DND-41 (cell line): ENCODE measurements at regions not wholly inside any gene's neighbourhood (a gene's known extent, or its start where the extent isn't known, plus 50 kb on each side); places are given as distances from the start of the nearest gene placed in this dataset.

ENCODE experiments used
- ATAC-seq: fragments of 200-7000 bp; cut with Tn5 transposase; 3 replicates; pipeline ENCODE4 v1.9.1; 2021; ENCODE audit warnings: low read depth; ENCODE audit not compliant: insufficient read depth
- DNase-seq: peaks from one replicate; pipeline ENCODE4 v3.0.0-alpha.2; 2020
- H2AFZ ChIP-seq: 2 replicates; pipeline ENCODE4 v1.6.0; 2012; ENCODE audit warnings: low read depth, low read length
- H3K27ac ChIP-seq: 2 replicates; pipeline ENCODE4 v1.5.1; 2012; ENCODE audit warnings: low read length, inconsistent platforms
- H3K27me3 ChIP-seq: fragments of 200-600 bp; sonication (generic); 2 replicates; pipeline ENCODE4 v1.6.0; 2012; ENCODE audit warnings: low read length, mild to moderate bottlenecking, inconsistent platforms; ENCODE audit not compliant: insufficient read depth, poor library complexity
- H3K36me3 ChIP-seq: 2 replicates; pipeline ENCODE4 v1.5.1; 2012; ENCODE audit warnings: low read length, inconsistent platforms; ENCODE audit not compliant: insufficient read depth
- H3K4me1 ChIP-seq: 2 replicates; pipeline ENCODE4 v1.5.1; 2012; ENCODE audit warnings: mild to moderate bottlenecking, low read length; ENCODE audit not compliant: insufficient read depth
- H3K4me2 ChIP-seq: 2 replicates; pipeline ENCODE4 v1.6.0; 2012; ENCODE audit warnings: mild to moderate bottlenecking, moderate library complexity, low read length, inconsistent platforms; ENCODE audit not compliant: insufficient read depth
- H3K4me3 ChIP-seq, 2 experiments: fragments of 200-600 bp in 1 of 2; shearing (Covaris generic) in 1 of 2; 2 replicates each; pipeline ENCODE4 v1.5.1; 2012 to 2016; ENCODE audit warnings: inconsistent platforms in 2 of 2, low read length in 2 of 2, mild to moderate bottlenecking in 2 of 2, low read depth in 1 of 2, moderate library complexity in 1 of 2
- H3K79me2 ChIP-seq: 2 replicates; pipeline ENCODE4 v1.6.0; 2012; ENCODE audit warnings: low read length, inconsistent platforms; ENCODE audit not compliant: insufficient read depth
- H3K9ac ChIP-seq: 2 replicates; pipeline ENCODE4 v1.6.0; 2012; ENCODE audit warnings: low read depth, mild to moderate bottlenecking, inconsistent platforms, low read length, moderate library complexity
- H3K9me3 ChIP-seq: 2 replicates; pipeline ENCODE4 v1.5.1; 2012; ENCODE audit warnings: low read length, moderate library complexity, mild to moderate bottlenecking, inconsistent platforms; ENCODE audit not compliant: insufficient read depth, severe bottlenecking
- H4K20me1 ChIP-seq: 2 replicates; pipeline ENCODE4 v1.6.0; 2012; ENCODE audit warnings: low read length; ENCODE audit not compliant: insufficient read depth
- EZH2 ChIP-seq: IDR thresholded peaks from 3 replicates; pipeline ENCODE4 v1.6.1; 2012; ENCODE audit warnings: borderline replicate concordance, low read depth, mild to moderate bottlenecking, moderate library complexity, low read length, inconsistent platforms; ENCODE audit not compliant: severe bottlenecking
- TF ChIP-seq, protein P1 (sequence below): IDR thresholded peaks from 2 replicates; pipeline ENCODE4 v1.5.1; 2012; ENCODE audit warnings: borderline replicate concordance, low read length, moderate library complexity, mild to moderate bottlenecking; ENCODE audit not compliant: poor library complexity, severe bottlenecking; ENCODE audit errors: extremely low read depth

DNA sequence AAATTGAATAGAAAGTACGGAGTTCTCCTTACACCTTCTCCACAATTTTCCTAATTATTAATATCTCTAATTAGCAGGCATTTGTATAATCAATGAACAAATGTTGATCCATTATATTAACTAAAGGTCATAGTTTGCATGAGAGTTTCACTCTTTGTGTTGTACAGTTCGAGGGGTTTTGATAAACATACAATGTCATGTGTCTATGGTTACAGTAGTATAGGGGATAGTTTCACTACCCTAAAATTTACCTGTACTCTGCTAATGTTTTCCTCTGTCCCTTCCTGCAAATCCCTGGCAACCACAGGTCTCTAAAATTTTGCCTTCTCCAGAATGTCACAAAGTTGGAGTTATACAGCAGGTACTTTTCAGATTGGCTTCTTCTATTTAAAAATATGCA lies 1199.8 kb upstream of the GJE1 start:
- H3K4me3 ChIP-seq: no peak overlapping the region
- H3K36me3 ChIP-seq: no peaks in the 10 kb centered on the region
- TF ChIP-seq EZH2: no peak
- TF ChIP-seq, protein P1, sequence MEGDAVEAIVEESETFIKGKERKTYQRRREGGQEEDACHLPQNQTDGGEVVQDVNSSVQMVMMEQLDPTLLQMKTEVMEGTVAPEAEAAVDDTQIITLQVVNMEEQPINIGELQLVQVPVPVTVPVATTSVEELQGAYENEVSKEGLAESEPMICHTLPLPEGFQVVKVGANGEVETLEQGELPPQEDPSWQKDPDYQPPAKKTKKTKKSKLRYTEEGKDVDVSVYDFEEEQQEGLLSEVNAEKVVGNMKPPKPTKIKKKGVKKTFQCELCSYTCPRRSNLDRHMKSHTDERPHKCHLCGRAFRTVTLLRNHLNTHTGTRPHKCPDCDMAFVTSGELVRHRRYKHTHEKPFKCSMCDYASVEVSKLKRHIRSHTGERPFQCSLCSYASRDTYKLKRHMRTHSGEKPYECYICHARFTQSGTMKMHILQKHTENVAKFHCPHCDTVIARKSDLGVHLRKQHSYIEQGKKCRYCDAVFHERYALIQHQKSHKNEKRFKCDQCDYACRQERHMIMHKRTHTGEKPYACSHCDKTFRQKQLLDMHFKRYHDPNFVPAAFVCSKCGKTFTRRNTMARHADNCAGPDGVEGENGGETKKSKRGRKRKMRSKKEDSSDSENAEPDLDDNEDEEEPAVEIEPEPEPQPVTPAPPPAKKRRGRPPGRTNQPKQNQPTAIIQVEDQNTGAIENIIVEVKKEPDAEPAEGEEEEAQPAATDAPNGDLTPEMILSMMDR: no peak
- DNase-seq: no peak
- no peaks in the 10 kb centered on the region for H3K9me3 ChIP-seq
- no peak overlapping the region for H3K27ac ChIP-seq
- no peaks in the 10 kb centered on the region for H3K27me3 ChIP-seq
- no peak overlapping the region for H2AFZ ChIP-seq
- H4K20me1 ChIP-seq: no peaks in the 10 kb centered on the region
- ATAC-seq: no peak
- H3K79me2 ChIP-seq: no peaks in the 10 kb centered on the region
- H3K4me2 ChIP-seq: no peak overlapping the region
- H3K9ac ChIP-seq: no peak overlapping the region
- H3K4me1 ChIP-seq: no peaks in the 10 kb centered on the region

DNA sequence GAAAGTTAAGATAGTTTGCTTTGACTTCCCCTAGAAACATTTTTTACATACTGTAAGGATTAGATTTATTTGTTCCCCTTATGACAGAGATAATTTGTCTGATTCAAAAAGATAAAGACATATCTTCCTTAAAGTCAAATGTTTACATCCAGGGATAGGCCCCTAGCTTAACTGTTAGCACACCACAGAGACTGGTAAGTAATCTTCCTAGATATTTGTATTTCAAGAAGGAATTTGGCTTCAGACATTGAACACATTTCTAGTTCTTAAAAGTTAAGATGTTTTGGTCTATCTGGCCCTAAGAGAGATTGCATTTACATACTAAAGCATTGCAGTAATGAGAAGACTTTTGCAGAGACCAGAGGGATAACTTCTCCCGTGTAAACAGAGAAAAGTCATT lies 1201.1 kb upstream of the GJE1 start:
- H3K4me2 ChIP-seq: no peak overlapping the region
- no peak overlapping the region for H2AFZ ChIP-seq

DNA sequence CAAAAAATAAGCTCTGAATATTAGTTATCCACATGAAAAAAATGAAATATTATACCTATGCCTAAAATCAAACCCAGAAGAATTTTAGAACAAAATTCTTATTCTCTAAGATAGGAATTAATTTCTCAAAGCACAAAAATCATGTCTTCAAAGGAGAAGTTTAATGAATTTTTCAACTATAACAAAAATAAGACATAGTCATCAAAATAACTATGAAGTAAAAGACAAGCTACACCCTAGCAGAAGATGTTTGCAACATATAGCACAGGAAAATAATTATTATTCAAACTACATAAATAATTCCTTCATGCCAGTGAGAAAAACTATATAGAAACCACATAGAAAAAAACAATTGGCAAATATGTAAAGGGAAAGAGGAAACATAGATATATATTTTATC lies 1203.6 kb upstream of the GJE1 start:
- H3K9me3 ChIP-seq: no peaks in the 10 kb centered on the region
- DNase-seq (no peak), ATAC-seq (no peak)
- H4K20me1 ChIP-seq: no peaks in the 10 kb centered on the region
- no peak overlapping the region for H3K9ac ChIP-seq
- H3K36me3 ChIP-seq: no peaks in the 10 kb centered on the region
- no peak overlapping the region for H3K27ac ChIP-seq
- no peak overlapping the region for H2AFZ ChIP-seq
- H3K4me3 ChIP-seq: no peak overlapping the region
- H3K4me1 ChIP-seq: no peaks in the 10 kb centered on the region
- H3K79me2 ChIP-seq: no peaks in the 10 kb centered on the region
- no peaks in the 10 kb centered on the region for H3K27me3 ChIP-seq
- TF ChIP-seq, protein P1: no peak
- no peak for TF ChIP-seq EZH2
- H3K4me2 ChIP-seq: no peak overlapping the region

More for the DNA sequence above, 1201.1 kb upstream of the GJE1 start:
- H3K9me3 ChIP-seq: no peaks in the 10 kb centered on the region
- H3K27me3 ChIP-seq: no peaks in the 10 kb centered on the region
- H3K4me3 ChIP-seq: no peak overlapping the region
- H3K79me2 ChIP-seq: no peaks in the 10 kb centered on the region
- DNase-seq (no peak), ATAC-seq (no peak)
- H4K20me1 ChIP-seq: no peaks in the 10 kb centered on the region
- no peak overlapping the region for H3K27ac ChIP-seq
- no peak overlapping the region for H3K9ac ChIP-seq
- no peaks in the 10 kb centered on the region for H3K36me3 ChIP-seq
- TF ChIP-seq, protein P1: no peak
- no peak for TF ChIP-seq EZH2
- no peaks in the 10 kb centered on the region for H3K4me1 ChIP-seq

DNA sequence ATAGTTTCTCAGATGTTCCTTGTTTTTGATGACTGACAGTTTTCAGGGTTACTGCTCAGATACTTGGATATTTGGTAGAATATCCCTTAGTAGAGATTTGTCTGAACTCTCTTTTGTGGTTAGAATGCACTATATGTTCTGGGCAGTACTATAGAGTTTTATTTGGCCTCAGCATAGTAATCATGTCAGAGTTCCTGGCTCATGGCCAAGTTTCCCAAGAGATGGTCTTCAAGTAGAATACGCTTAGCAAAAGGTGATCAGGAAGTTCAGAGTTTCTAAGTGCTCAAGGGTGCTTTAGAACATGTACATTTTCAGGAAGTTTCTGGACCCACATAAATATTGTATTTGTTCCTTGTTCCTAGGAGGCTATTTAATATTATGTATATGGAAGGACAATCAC lies 1209.7 kb upstream of the GJE1 start:
- Histone ChIP-seq H3K4me3 (no peak overlapping the region), H3K4me1 (no peaks in the 10 kb centered on the region), H3K27me3 (no peaks in the 10 kb centered on the region), H2AFZ (no peak overlapping the region), H3K9ac (no peak overlapping the region), H3K79me2 (no peaks in the 10 kb centered on the region), H3K27ac (no peak overlapping the region), H3K4me2 (no peak overlapping the region), H3K9me3 (no peaks in the 10 kb centered on the region), H4K20me1 (no peaks in the 10 kb centered on the region), H3K36me3 (no peaks in the 10 kb centered on the region)
- DNase-seq: no peak
- ATAC-seq: no peak
- TF ChIP-seq EZH2: no peak
- TF ChIP-seq, protein P1: no peak
